Neural progenitor cell (in vitro differentiated cells): ENCODE measurements at regions not wholly inside any gene's neighbourhood (a gene's known extent, or its start where the extent isn't known, plus 50 kb on each side); places are given as distances from the start of the nearest gene placed in this dataset.

Experiments
- DNase-seq: peaks from one replicate; pipeline ENCODE4 v3.0.0-alpha.2; 2016; ENCODE audit warnings: low spot score
- H2AFZ ChIP-seq: fragments of 200-600 bp; sonication (generic); replicated peaks from 2 replicates; pipeline ENCODE4 v1.6.1; 2016; ENCODE audit warnings: antibody characterized with exemption
- H3F3A ChIP-seq: fragments of 200-600 bp; sonication (generic); 2 replicates; pipeline ENCODE4 v1.6.1; 2016; ENCODE audit warnings: antibody characterized with exemption, low read depth
- H3K27ac ChIP-seq: fragments of 200-600 bp; sonication (generic); 2 replicates; pipeline ENCODE4 v1.5.1; 2016; ENCODE audit warnings: mild to moderate bottlenecking
- H3K27me3 ChIP-seq: fragments of 200-600 bp; sonication (generic); 2 replicates; pipeline ENCODE4 v1.6.1; 2016; ENCODE audit warnings: mild to moderate bottlenecking, moderate library complexity
- H3K36me3 ChIP-seq: fragments of 200-600 bp; sonication (generic); 2 replicates; pipeline ENCODE4 v1.5.1; 2016
- H3K4me1 ChIP-seq: fragments of 200-600 bp; sonication (generic); 2 replicates; pipeline ENCODE4 v1.6.1; 2016; ENCODE audit warnings: mixed run types
- H3K4me2 ChIP-seq: fragments of 200-600 bp; sonication (generic); 2 replicates; pipeline ENCODE4 v1.6.1; 2016
- H3K4me3 ChIP-seq: fragments of 200-600 bp; sonication (generic); 2 replicates; pipeline ENCODE4 v1.5.1; 2016
- H3K79me2 ChIP-seq: fragments of 200-600 bp; sonication (generic); 2 replicates; pipeline ENCODE4 v1.6.1; 2016; ENCODE audit warnings: low read depth
- H3K9ac ChIP-seq: fragments of 200-600 bp; sonication (generic); 2 replicates; pipeline ENCODE4 v1.6.1; 2016
- H3K9me3 ChIP-seq: fragments of 200-600 bp; sonication (generic); 2 replicates; pipeline ENCODE4 v1.5.1; 2016; ENCODE audit warnings: low read depth
- H4K20me1 ChIP-seq: fragments of 200-600 bp; sonication (generic); 2 replicates; pipeline ENCODE4 v1.6.1; 2016; ENCODE audit warnings: low read depth
- H3K27ac Mint-ChIP-seq: 3 replicates; pipeline ENCODE4 v1.8.0; 2021; ENCODE audit warnings: mixed read lengths
- H3K27me3 Mint-ChIP-seq: 2 replicates; pipeline ENCODE4 v1.8.0; 2022; ENCODE audit warnings: low read depth, mild to moderate bottlenecking, inconsistent platforms, moderate library complexity, mixed read lengths; ENCODE audit not compliant: insufficient read depth
- H3K36me3 Mint-ChIP-seq: 3 replicates; pipeline ENCODE4 v1.8.0; 2021; ENCODE audit warnings: mixed read lengths
- H3K4me1 Mint-ChIP-seq: 3 replicates; pipeline ENCODE4 v1.8.0; 2021; ENCODE audit warnings: mixed read lengths
- H3K4me3 Mint-ChIP-seq: 3 replicates; pipeline ENCODE4 v1.8.0; 2021; ENCODE audit warnings: mild to moderate bottlenecking, moderate library complexity, mixed read lengths
- H3K9me3 Mint-ChIP-seq: 3 replicates; pipeline ENCODE4 v1.8.0; 2020; ENCODE audit warnings: mixed read lengths
- CTCF ChIP-seq: fragments of 200-600 bp; sonication (generic); IDR thresholded peaks from 2 replicates; pipeline ENCODE4 v1.5.1; 2017; ENCODE audit warnings: antibody characterized with exemption, mild to moderate bottlenecking
- EZH2 ChIP-seq: fragments of 200-600 bp; sonication (generic); IDR thresholded peaks from 2 replicates; pipeline ENCODE4 v1.6.1; 2017; ENCODE audit warnings: antibody characterized with exemption, mild to moderate bottlenecking, moderate library complexity
- EZH2phosphoT487 ChIP-seq: fragments of 200-600 bp; sonication (generic); IDR thresholded peaks from 2 replicates; pipeline ENCODE4 v1.6.1; 2017; ENCODE audit warnings: antibody characterized with exemption

GRCh38 chr1:187951817-187952216 is 1123.1 kb downstream of the PLA2G4A start:
- H3K27ac Mint-ChIP-seq = no peak overlapping the region

GRCh38 chr1:187952446-187952845 is 1123.7 kb downstream of the PLA2G4A start:
- H3K27ac Mint-ChIP-seq = no peak overlapping the region
- H3K9me3 ChIP-seq = peaks cover 3% of the 10 kb centered on the region
- H3F3A ChIP-seq = no peaks in the 10 kb centered on the region
- H3K9me3 Mint-ChIP-seq = peaks cover 12% of the 10 kb centered on the region
- H4K20me1 ChIP-seq = no peaks in the 10 kb centered on the region
- no peaks in the 10 kb centered on the region for H3K79me2 ChIP-seq
- H3K4me1 ChIP-seq = no peaks in the 10 kb centered on the region
- H3K36me3 ChIP-seq = no peaks in the 10 kb centered on the region
- no peak overlapping the region for H2AFZ ChIP-seq
- H3K4me3 ChIP-seq = no peak overlapping the region
- H3K4me1 Mint-ChIP-seq = no peaks in the 10 kb centered on the region
- H3K4me2 ChIP-seq = no peak overlapping the region
- no peaks in the 10 kb centered on the region for H3K36me3 Mint-ChIP-seq
- no peaks in the 10 kb centered on the region for H3K27me3 ChIP-seq
- H3K27me3 Mint-ChIP-seq = peaks cover 2% of the 10 kb centered on the region
- no peak overlapping the region for H3K9ac ChIP-seq
- no peak overlapping the region for H3K4me3 Mint-ChIP-seq
- H3K27ac ChIP-seq = no peak overlapping the region
- DNase-seq = no peak
- TF ChIP-seq EZH2phosphoT487 = no peak
- no peak for TF ChIP-seq EZH2
- no peak for TF ChIP-seq CTCF

More at GRCh38 chr1:187951817-187952216, 1123.1 kb downstream of the PLA2G4A start:
- Histone ChIP-seq H3K4me2 (no peak overlapping the region), H3K79me2 (no peaks in the 10 kb centered on the region), H3K9me3 (peaks cover 3% of the 10 kb centered on the region), H3F3A (no peaks in the 10 kb centered on the region), H3K4me3 (no peak overlapping the region), H3K27me3 (no peaks in the 10 kb centered on the region), H3K27ac (no peak overlapping the region), H4K20me1 (no peaks in the 10 kb centered on the region), H3K36me3 (no peaks in the 10 kb centered on the region), H3K4me1 (no peaks in the 10 kb centered on the region), H3K9ac (no peak overlapping the region), H2AFZ (no peak overlapping the region)
- DNase-seq = no peak
- H3K27me3 Mint-ChIP-seq = peaks cover 2% of the 10 kb centered on the region
- peaks cover 16% of the 10 kb centered on the region for H3K9me3 Mint-ChIP-seq
- H3K4me1 Mint-ChIP-seq = no peaks in the 10 kb centered on the region
- no peak for TF ChIP-seq EZH2phosphoT487
- no peak for TF ChIP-seq CTCF
- TF ChIP-seq EZH2 = no peak
- no peak overlapping the region for H3K4me3 Mint-ChIP-seq
- peaks cover 3% of the 10 kb centered on the region for H3K36me3 Mint-ChIP-seq

- H4K20me1 ChIP-seq = no peaks in the 10 kb centered on the region
- Mint-ChIP-seq H3K27ac (no peak overlapping the region), H3K36me3 (no peaks in the 10 kb centered on the region), H3K4me1 (no peaks in the 10 kb centered on the region), H3K4me3 (no peak overlapping the region), H3K9me3 (peaks cover 5% of the 10 kb centered on the region), H3K27me3 (no peaks in the 10 kb centered on the region)
- DNase-seq = no peak
- peaks cover 3% of the 10 kb centered on the region for H3K9me3 ChIP-seq
- no peak overlapping the region for H3K4me2 ChIP-seq
- TF ChIP-seq EZH2phosphoT487 (no peak), CTCF (no peak), EZH2 (no peak)
- no peaks in the 10 kb centered on the region for H3K79me2 ChIP-seq
- H2AFZ ChIP-seq = no peak overlapping the region
- no peaks in the 10 kb centered on the region for H3K4me1 ChIP-seq
- no peak overlapping the region for H3K4me3 ChIP-seq
- H3K27ac ChIP-seq = no peak overlapping the region
- no peaks in the 10 kb centered on the region for H3F3A ChIP-seq
- no peaks in the 10 kb centered on the region for H3K27me3 ChIP-seq
- no peak overlapping the region for H3K9ac ChIP-seq
- no peaks in the 10 kb centered on the region for H3K36me3 ChIP-seq
These were observed 1128.2 kb downstream of the PLA2G4A start for GRCh38 chr1:187956975-187957374.

- H3K27ac Mint-ChIP-seq = no peak overlapping the region
- no peaks in the 10 kb centered on the region for H3K9me3 Mint-ChIP-seq
- Histone ChIP-seq H4K20me1 (no peaks in the 10 kb centered on the region), H3K4me1 (no peaks in the 10 kb centered on the region), H3K36me3 (no peaks in the 10 kb centered on the region), H3K79me2 (no peaks in the 10 kb centered on the region), H3F3A (no peaks in the 10 kb centered on the region), H3K9me3 (peaks cover under 1% of the 10 kb centered on the region), H3K27ac (no peak overlapping the region), H3K9ac (no peak overlapping the region), H3K4me3 (no peak overlapping the region), H3K4me2 (no peak overlapping the region), H2AFZ (no peak overlapping the region), H3K27me3 (no peaks in the 10 kb centered on the region)
- no peak for DNase-seq
- H3K36me3 Mint-ChIP-seq = no peaks in the 10 kb centered on the region
- TF ChIP-seq EZH2phosphoT487 = no peak
- no peak for TF ChIP-seq CTCF
- no peak for TF ChIP-seq EZH2
- no peaks in the 10 kb centered on the region for H3K27me3 Mint-ChIP-seq
- no peaks in the 10 kb centered on the region for H3K4me1 Mint-ChIP-seq
- H3K4me3 Mint-ChIP-seq = no peak overlapping the region
These were observed 1129.5 kb downstream of the PLA2G4A start for GRCh38 chr1:187958207-187958606.
